ENCODE measurements at regions not wholly inside any gene's neighbourhood (a gene's known extent, or its start where the extent isn't known, plus 50 kb on each side); places are given as distances from the start of the nearest gene placed in this dataset.

DNA sequence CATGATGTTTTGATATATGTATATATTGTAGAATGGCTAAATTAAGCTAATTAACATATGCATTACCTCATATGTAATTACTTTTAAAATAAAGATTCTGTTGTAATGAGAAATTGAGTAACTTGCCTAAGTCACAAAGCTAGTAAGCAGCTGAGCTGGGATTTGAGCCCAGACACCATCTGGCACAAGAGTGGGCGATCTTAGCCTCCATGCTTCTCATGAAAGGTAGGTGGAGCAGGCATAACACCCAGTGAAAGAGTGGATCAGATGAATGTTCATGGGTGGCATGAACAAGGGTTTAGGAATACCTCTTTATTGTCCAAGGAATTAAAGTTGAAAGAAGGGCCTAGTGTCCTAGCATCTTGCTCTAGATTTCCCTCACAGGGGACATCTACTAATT lies 365.4 kb downstream of the TFAP2B start:
- TF ChIP-seq, protein P1, sequence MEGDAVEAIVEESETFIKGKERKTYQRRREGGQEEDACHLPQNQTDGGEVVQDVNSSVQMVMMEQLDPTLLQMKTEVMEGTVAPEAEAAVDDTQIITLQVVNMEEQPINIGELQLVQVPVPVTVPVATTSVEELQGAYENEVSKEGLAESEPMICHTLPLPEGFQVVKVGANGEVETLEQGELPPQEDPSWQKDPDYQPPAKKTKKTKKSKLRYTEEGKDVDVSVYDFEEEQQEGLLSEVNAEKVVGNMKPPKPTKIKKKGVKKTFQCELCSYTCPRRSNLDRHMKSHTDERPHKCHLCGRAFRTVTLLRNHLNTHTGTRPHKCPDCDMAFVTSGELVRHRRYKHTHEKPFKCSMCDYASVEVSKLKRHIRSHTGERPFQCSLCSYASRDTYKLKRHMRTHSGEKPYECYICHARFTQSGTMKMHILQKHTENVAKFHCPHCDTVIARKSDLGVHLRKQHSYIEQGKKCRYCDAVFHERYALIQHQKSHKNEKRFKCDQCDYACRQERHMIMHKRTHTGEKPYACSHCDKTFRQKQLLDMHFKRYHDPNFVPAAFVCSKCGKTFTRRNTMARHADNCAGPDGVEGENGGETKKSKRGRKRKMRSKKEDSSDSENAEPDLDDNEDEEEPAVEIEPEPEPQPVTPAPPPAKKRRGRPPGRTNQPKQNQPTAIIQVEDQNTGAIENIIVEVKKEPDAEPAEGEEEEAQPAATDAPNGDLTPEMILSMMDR (conservative IDR thresholded peaks at IDR 0.05), result no peak
- TF ChIP-seq EZH2 (IDR thresholded peaks at IDR 0.05; ENCODE audit: low read depth), result no peak
